GM19023 (cell line): ENCODE measurements at regions not wholly inside any gene's neighbourhood (a gene's known extent, or its start where the extent isn't known, plus 50 kb on each side); places are given as distances from the start of the nearest gene placed in this dataset.

ENCODE experiments used
- ATAC-seq: cut with Tn5 transposase; IDR thresholded peaks from one replicate; pipeline ENCODE4 v1.9.1; 2021; ENCODE audit warnings: mild to moderate bottlenecking, moderate library complexity; ENCODE audit not compliant: unreplicated experiment

- no peak for ATAC-seq
These were observed 325.2 kb downstream of the DRD1 start for GRCh38 chr5:175118700-175119309.

- no peak for ATAC-seq
These were observed 327.4 kb downstream of the DRD1 start for GRCh38 chr5:175116466-175117048.

GRCh38 chr5:175115831-175116230, 328.2 kb downstream of the DRD1 start:
- ATAC-seq: no peak

GRCh38 chr5:175113947-175114346, 330.0 kb downstream of the DRD1 start:
- no peak for ATAC-seq

- no peak for ATAC-seq
These were observed 334.8 kb downstream of the DRD1 start for GRCh38 chr5:175109058-175109755.

- ATAC-seq: no peak
These were observed 336.1 kb downstream of the DRD1 start for GRCh38 chr5:175107865-175108264.

GRCh38 chr5:175107028-175107588, 336.9 kb downstream of the DRD1 start:
- no peak for ATAC-seq

GRCh38 chr5:175104677-175105076, 339.3 kb downstream of the DRD1 start:
- ATAC-seq: no peak

- ATAC-seq: no peak
These were observed 340.2 kb downstream of the DRD1 start for GRCh38 chr5:175103746-175104145.

- ATAC-seq: no peak
These were observed 341.3 kb downstream of the DRD1 start for GRCh38 chr5:175102717-175103116.

GRCh38 chr5:175098301-175098700, 345.7 kb downstream of the DRD1 start:
- ATAC-seq: no peak

- no peak for ATAC-seq
These were observed 347.4 kb downstream of the DRD1 start for GRCh38 chr5:175096469-175097165.

- no peak for ATAC-seq
These were observed 349.5 kb downstream of the DRD1 start for GRCh38 chr5:175094461-175094860.

- ATAC-seq: no peak
These were observed 351.3 kb downstream of the DRD1 start for GRCh38 chr5:175092691-175093090.

- ATAC-seq: no peak
These were observed 355.0 kb downstream of the DRD1 start for GRCh38 chr5:175088963-175089362.

- ATAC-seq: no peak
These were observed 358.6 kb downstream of the MSX2 start for GRCh38 chr5:175082866-175083590.

- no peak for ATAC-seq
These were observed 358.0 kb downstream of the MSX2 start for GRCh38 chr5:175082346-175082745.

GRCh38 chr5:175079707-175080106, 355.3 kb downstream of the MSX2 start:
- ATAC-seq: no peak

- ATAC-seq: no peak
These were observed 345.9 kb downstream of the MSX2 start for GRCh38 chr5:175070283-175070682.

- no peak for ATAC-seq
These were observed 335.9 kb downstream of the MSX2 start for GRCh38 chr5:175060257-175060656.

- ATAC-seq: no peak
These were observed 335.4 kb downstream of the MSX2 start for GRCh38 chr5:175059687-175060211.
